ENCODE measurements at regions not wholly inside any gene's neighbourhood (a gene's known extent, or its start where the extent isn't known, plus 50 kb on each side); places are given as distances from the start of the nearest gene placed in this dataset.
"Not testable (repeated sequence)": the region's sequence is repeated elsewhere in the genome, so short reads cannot be mapped to it uniquely, and the experiment has no call there.

DNA sequence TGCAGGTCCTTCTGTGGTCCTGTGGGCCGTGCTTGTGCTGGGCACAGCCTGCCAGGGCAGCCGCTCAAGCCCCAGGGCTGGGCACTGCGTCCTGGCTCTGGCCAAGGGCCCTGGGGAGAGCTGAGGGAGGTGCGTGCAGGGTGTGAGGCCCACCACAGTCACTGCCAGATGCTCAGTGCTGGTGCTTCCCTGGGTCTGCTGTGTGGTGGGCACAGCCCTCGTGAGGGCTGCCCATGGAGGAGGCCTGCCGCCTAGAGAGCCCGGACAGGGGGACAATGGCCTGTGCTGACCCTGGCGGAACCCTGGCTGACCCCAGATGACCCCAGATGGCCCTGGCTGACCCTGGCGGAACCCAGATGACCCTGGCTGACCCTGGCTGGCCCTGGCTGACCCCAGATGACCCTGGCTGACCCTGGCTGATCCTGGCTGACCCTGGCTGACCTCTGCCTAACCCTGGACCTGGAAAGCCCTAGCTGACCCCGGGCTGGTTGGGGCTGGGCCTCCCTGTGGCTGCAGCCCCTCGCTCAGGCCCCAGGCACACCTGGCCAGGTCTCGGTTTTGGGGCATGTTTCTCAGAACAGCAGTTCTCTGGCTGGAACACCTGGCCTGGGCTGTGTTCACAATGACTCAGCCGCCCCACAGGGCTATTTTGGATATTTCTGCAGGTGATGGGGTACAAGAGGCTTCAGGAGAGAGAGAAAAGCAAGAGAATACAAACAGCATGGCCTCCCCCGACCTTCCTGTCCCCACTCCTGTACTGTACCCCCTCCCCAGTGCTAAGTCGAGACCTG is 55.4 kb downstream of the TMEM121 start:
- DNase-seq (ENCODE audit: low read depth in 2 of 3, low spot score in 1 of 3): no peak

DNA sequence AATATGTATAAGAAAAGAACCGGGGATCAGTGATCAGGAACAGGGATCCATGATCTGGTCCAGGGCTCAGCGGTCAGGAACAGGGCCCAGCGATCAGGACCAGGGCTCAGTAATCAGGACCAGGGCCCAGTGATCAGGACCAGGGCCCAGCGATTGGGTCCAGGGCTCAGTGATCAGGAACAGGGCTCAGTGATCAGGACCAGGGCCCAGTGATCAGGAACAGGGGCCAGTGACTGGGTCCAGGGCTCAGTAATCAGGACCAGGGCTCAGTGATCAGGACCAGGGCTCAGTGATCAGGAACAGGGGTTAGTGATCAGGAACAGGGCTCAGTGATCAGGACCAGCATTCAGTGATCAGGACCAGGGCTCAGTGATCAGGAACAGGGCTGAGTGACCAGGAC is 56.3 kb downstream of the TMEM121 start:
- DNase-seq (ENCODE audit: low read depth in 2 of 3, low spot score in 1 of 3): no peak

DNA sequence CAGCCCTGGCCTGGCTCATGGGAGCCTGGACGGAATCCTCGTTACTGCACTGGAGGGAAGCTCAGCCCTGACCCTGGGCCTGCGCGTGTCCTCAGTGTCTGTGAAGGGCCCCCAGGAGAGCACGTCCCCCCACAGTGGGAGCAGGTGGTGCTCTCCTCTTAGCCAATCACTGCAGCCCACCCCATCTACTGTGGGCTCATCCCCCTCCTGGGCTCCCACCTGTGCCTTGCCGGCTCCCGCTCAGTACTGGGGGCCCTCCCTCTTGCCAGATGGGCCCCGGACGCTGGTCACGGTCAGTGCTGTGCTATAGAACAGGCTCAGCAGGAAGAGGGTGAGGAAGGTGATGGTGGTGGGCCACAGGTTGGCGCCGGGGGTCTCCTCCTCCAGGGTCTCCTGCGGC is 57.5 kb downstream of the TMEM121 start:
- not testable (repeated sequence) for DNase-seq (ENCODE audit: low read depth in 2 of 3, low spot score in 1 of 3)

DNA sequence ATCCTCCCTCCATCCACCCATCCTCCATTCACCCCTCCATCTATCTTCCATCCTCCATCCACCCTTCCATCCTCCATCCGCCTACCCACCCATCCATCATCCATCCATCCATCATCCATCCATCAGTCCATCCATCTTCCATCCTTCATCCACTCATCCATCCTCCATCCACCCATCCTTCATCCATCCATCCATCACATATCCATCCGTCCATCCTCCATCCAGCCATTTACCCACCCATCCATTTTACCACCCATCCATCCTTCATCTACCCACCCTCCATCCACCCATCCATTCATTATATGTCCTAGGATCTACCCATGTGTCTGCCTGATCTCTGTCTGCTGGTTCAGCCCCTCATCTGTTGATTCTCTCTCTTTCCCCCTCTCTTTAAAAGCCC is 58.9 kb downstream of the TMEM121 start:
- not testable (repeated sequence) for DNase-seq (ENCODE audit: low read depth in 2 of 3, low spot score in 1 of 3)

DNA sequence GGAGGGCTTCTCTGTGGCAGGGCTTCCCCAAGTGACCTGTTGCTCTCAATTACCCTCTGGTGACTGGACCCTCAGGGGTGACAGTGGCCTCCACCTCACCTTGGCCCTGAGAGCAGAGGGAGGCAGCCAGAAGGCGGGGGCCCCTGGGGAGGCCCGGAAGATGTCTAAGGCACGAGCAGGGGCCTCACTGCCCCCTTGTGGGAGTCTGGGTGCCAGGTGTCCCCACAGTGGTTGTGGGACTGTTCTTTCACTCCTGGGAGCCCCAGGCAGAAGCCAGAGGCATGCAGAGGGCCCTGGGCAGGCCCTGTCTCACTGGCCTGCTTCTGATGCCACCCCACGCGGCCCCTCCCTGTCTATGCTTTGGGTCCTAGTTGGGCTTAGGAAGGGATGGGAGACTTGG is 59.3 kb downstream of the TMEM121 start:
- DNase-seq (ENCODE audit: low read depth in 2 of 3, low spot score in 1 of 3): not testable (repeated sequence)

DNA sequence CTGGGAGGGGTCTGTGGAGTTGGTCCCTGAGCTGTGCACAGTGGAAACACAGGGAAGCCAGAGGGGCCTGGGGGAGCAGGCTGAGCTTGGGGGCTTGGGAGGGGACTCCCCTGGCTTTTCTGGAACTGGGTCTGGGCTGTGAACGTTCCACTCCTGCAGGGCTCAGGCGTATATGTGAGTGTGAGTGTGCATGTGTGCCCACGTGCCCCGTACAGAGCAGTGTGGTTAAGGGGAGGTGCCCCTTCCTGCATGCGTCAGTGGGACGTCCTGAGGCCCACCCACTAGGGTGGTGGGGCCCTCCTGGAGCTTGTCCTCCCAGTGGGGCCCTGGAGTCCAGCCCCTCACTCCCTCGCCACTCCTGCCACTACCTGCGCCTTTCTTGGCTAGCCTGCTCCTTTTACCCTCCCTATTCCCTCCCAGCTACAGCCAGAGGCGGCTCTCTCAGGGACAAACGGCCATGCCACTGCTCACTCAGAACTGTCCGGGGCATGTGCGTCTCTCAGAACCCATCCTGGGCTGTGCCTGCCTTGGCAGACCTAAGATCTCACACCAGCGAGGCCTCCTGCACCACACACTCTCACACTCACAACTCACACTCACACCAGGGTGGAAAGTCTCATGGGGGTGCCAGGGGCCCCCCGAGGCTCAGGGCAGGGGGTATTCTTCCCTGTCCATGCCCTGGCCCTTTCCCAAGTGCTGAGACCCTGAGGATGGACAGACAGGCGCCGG is 59.9 kb downstream of the TMEM121 start:
- DNase-seq (ENCODE audit: low read depth in 2 of 3, low spot score in 1 of 3): not testable (repeated sequence)

DNA sequence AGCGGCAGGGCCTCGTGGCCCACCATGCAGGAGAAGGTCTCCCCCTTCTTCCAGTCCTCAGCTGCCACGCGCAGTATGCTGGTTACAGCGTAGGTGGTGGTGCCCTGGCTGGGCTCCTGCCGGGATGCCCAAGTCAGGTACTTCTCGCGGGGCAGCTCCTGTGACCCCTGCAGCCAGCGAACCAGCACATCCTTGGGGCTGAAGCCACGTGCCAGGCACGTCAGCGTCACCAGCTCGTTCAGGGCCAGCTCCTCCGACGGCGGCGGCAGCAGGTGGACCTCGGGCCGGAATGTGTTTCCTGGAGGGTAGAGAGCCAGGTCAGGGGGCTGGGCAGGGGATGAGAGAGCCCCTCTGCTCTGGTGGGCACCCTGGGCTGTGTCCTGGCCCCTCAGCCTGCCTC is 60.7 kb downstream of the TMEM121 start:
- DNase-seq (ENCODE audit: low read depth in 2 of 3, low spot score in 1 of 3): not testable (repeated sequence)

DNA sequence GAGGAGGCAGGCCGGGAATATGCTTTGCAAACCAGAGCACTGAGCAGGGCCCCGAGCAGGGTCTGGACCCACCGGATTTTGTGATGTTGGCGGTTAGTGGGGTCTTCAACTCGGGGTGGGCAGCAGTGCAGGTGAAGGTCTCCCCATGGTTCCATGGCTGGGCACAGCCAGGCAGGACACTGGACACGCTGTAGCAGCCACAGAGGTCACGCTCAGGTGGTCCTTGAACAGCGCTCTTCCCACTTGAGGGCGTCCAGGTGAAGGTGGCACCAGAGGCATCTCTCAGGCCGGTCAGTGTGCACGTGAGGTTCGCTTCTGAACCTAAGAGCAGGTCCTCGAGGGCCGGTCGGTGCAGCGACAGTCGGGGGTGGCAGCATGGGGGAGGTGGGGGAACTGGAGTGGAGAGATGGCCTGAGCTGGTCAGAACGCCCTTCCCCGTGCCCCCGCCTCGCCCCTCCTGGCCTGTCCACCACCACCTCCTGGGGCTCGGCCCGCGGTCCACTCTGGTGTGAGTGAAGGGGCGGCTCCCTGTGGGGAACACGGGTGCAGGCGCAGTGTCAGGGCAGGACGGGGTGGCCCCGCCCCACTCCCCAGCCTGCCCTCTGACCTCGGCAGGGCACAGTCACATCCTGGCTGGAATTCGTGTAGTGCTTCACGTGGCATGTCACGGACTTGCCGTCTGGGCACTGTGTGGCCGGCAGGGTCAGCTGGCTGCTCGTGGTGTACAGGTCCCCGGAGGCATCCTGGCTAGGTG is 61.3 kb downstream of the TMEM121 start:
- not testable (repeated sequence) for DNase-seq (ENCODE audit: low read depth in 2 of 3, low spot score in 1 of 3)

DNA sequence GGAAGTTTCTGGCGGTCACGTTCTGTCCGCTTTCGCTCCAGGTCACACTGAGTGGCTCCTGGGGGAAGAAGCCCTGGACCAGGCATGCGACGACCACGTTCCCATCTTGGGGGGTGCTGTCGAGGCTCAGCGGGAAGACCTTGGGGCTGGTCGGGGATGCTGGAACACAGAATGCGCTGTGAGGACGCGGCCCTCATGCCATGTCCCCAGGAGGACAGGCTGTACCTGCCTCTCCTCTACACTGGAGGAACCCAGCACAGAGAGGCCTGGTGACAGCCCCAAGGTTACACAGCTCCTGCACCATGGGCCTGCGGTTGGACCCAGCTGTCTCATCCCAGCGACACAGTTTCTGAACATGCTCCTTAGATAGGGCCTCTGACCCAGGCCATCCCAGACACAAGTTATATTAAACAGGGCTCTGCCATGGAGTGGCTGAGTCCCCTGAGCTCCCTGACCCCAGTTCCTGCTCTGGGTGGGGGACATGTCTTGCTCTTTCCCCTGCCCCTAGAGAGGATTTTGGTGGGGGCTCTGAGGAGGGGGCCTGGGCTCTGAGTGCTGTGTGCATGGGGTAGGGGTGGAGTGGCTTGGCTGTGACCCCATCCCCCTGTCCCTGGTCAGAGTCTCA is 62.0 kb downstream of the TMEM121 start:
- no peak for DNase-seq (ENCODE audit: low read depth in 2 of 3, low spot score in 1 of 3)

DNA sequence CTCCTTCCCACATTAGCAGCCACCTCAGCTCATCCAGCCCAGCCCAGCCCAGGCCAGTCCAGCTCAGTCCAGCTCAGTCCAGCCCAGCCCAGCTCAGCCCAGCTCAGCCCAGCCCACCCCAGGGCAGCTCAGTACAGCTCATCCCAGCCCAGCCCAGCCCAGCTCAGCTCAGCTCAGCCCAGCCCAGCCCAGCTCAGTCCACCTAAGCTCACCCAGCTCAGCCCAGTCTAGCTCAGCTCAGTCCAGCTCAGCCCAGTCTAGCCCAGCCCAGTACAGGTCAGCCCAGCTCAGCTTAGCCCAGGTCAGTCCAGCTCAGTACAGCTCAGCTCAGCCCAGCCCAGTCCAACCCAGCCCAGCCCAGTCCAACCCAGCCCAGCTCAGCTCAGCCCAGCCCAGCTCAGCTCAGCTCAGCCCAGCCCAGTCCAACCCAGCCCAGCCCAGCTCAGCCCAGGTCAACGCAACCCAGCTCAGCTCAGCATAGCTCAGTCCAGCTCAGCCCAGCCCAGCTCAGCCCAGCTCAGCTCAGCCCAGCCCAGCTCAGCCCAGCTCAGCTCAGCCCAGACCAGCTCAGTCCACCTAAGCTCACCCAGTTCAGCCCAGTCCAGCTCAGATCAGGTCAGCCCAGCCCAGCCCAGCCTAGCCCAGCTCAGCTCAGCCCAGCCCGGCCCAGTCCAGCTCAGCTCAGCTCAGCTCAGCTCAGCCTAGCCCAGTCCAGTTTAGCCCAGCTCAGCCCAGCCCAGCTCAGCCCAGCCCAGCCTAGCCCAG is 63.0 kb downstream of the TMEM121 start:
- no peak for DNase-seq (ENCODE audit: low read depth in 2 of 3, low spot score in 1 of 3)

DNA sequence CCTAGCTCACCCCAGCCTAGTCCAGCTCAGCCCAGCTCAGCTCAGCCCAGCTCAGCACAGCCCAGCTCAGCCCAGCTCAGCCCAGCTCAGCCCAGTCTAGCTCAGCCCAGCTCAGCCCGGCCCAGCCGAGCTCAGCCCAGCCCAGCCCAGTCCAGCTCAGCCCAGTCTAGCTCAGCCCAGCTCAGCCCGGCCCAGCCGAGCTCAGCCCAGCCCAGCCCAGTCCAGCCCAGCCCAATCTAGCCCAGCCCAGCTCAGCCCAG is 63.5 kb downstream of the TMEM121 start:
- not testable (repeated sequence) for DNase-seq (ENCODE audit: low read depth in 2 of 3, low spot score in 1 of 3)

DNA sequence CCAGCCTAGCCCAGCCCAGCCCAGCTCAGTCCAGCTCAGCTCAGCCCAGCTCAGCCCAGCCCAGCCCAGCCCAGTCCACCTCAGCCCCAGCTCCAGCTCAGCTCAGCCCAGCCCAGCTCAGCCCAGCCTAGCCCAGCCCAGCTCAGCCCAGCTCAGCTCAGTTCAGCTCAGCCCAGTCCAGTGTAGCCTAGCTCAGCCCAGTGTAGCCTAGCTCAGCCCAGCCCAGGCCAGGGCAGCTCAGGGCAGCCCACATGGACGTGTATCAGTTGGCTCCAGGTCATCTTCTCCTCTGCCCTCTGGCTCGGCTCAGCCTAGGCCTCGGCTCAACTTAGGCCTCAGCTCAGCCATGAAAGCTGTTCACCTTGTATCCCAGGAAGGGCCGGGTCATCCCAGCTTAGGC is 64.7 kb downstream of the TMEM121 start:
- DNase-seq (ENCODE audit: low read depth in 2 of 3, low spot score in 1 of 3): no peak

DNA sequence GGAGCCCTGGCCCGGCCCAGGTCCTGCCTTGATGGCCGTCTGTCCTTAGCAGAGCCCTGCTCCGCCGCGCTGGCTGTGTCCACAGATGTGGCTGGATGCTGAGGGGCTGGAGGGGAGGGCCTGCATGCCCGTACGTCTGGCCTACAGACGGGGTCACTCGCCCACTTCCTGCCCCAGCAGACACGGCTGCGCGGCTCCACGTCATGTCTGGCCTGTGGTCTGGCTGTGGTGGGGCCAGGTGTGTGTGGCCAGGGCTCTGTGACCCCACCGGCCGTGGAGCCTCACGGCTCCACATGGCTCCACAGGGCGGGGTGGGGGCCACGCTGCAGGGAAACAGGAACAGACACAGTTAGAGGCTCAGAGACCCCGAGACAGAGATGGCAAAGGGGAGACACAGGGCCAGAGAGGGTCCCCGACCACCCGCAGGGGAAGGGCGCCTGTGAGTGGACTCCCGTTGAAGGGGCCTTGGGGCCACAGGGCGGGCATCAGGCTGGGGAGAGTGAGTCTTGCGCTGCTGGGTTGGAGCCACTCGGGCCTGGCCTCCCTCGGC is 65.5 kb downstream of the TMEM121 start:
- not testable (repeated sequence) for DNase-seq (ENCODE audit: low read depth in 2 of 3, low spot score in 1 of 3)

DNA sequence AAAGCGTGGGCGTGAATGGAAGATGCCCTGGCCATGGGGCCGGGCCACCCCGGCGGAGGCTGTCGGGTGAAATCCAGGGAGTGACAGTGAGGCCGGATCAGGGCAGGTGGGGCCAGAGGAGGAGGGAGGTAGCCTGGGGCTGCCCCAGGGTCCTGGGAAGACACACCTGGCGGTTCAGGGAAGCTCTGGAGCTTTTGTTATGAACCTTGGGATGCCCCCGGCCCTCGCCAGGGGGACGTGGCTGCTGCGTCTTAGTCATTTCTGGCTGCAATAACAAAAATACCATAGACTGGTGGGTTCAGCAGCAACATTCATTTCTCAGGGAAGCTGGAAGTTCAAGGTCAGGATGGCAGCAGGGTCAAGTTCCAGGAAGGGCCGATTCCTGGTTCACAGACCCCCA is 66.3 kb downstream of the TMEM121 start:
- DNase-seq (ENCODE audit: low read depth in 2 of 3, low spot score in 1 of 3): not testable (repeated sequence)

DNA sequence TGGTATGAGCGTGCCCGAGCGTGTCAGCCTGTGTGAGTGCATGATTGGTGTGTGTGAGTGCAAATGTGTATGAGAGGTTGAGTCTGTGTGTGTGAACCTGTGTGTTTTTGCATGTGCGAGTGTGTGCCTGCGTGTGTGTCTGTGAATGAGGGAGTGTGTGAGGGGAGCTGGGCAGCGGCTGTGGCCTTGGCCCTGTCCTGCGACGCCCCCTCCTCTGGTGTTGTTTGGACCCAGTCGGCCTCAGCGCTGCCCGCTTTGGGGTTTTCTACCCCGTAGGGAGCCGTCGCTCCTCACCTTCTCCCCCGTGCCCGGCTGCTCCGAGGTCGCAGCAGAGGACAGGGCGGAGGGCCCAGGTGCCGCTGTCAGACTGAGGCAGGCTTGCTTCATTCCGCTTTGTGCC is 69.0 kb downstream of the TMEM121 start:
- not testable (repeated sequence) for DNase-seq (ENCODE audit: low read depth in 2 of 3, low spot score in 1 of 3)

DNA sequence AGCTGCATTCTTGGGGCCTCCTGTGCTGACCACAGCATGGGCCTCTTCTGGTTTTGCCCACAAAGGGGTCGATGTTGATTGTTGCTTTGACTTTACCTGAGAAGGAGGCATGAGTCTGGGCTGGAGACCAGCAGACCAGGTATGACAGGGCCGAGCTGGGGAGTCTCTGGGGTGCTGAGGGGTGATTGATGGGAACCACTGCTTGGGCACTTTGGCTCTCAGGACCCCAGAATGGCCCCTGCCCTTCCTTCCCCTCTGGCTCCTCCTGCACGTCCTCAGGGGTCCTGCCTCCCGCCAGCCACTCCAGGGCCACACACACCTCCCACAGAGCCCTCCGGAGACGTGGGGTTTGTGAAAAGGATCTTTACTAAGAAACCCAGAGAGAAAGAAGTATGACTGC is 70.0 kb downstream of the TMEM121 start:
- not testable (repeated sequence) for DNase-seq (ENCODE audit: low read depth in 2 of 3, low spot score in 1 of 3)

DNA sequence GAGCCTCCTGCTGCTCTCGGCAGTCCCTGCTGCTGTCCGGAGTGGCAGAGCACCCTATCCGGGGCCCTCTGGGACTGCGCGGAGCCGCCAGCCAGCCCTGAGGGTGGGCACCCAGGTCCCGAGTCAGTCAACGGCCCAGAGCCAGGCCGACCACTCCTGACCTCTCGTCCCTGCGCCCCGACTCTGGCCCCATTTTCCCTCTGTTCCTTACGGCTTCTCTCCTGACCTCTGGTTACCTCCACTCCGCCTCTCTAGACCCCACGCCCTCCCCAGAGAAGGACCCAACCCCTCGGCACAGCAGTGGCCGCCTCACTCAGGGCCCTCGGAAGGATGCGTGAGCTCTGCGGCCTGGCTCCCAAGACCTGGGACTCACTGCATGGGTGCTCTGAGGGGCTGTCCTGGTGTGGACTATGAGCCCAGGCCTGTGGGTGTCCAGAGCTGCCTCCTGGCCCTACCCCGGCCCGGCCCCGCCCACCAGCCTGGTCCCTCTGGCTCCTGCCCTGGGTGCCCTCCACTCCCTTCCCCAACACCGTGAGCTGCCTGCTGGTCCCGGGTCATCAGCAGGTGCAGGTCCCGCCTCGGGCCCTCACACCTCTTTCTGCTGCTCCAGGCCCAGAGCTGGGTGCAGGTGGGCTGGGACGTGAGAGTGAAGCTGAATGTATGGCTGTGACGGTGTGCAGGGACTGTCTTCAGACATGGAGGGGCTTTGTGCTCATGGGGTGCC is 71.8 kb downstream of the TMEM121 start:
- DNase-seq (ENCODE audit: low read depth in 2 of 3, low spot score in 1 of 3): not testable (repeated sequence)

DNA sequence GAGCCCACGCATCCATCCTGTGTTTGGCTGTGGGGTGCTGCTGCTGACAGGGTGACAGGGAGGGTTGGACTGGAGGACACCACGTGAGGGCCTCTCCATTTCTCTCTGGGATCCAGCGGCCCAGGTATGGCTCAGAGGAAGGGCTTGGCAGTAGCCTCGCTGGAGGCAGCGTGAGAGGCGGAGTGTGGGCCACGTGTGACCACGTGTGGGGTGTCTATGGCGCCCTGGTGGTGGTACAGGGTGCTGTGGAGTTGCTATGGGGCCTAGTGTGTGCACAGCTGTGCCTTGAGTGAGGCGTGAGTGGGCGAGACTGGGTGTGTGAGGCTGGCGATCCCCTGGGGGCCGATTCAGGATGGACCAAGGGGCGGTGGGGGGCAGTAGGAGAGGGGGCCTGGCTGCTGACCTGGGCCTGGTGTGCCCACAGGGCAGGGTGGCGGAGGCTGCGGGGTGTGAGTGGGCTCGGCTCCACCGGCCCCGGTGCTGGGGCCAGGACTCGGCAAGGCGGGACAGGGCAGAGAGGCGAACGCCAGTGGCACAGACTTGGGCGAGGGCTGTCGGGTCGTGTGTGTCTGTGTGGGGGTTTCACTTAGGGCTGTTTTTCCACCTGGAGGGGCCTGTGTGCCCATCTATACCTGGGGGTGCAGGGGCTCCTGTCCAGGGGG is 72.7 kb downstream of the TMEM121 start:
- DNase-seq (ENCODE audit: low read depth in 2 of 3, low spot score in 1 of 3): not testable (repeated sequence)

DNA sequence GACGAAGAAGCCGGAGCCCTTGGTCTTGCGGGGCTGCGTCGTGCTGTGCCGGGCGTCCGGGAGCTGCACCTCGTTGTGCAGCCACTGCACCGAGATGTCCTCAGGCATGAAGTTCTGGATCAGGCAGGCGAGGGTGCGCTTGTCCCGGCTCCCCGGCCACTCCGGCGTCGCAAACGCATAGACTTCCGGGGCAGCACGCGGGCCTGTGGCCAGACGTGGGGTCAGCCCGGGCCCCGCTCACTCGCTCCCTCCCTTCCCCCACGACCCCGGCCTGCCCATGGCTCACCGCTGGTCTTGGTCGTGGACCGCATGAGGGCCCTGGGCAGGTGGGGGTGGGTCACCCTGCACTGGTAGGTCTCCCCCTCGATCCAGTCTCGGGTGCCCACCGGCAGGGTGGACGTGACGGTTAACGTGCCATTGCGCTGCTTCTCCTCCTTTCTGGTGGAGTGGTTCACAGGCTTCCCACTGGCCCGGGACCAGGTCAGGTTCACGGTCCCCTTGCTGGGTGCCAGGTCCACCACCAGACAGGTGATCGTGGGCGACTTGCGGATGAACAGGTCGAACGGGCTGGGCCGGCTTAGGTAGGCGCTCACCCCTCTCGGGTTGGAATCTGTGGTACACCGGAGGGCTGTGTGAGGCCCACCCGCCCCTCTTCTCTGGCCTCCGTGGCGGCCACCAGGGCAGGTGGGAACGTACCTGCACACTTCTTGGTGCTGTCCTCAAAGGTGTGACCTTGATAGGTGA is 74.0 kb downstream of the TMEM121 start:
- not testable (repeated sequence) for DNase-seq (ENCODE audit: low read depth in 2 of 3, low spot score in 1 of 3)

Measured in stimulated activated CD4-positive, alpha-beta T cell treated with anti-CD3 and anti-CD28 coated beads, Interleukin-12 subunit alpha, Interleukin-12 subunit beta, amount 100 ng/mL, for 48 hours (primary cell).